Activated CD4-positive, alpha-beta T cell treated with anti-CD3 and anti-CD28 coated beads for 1 hour (primary cell): ENCODE measurements at regions not wholly inside any gene's neighbourhood (a gene's known extent, or its start where the extent isn't known, plus 50 kb on each side); places are given as distances from the start of the nearest gene placed in this dataset.

Source experiments
- DNase-seq: peaks from one replicate; pipeline ENCODE4 v3.0.0-alpha.2; 2020

GRCh38 chr16:11401161-11402050, 56.1 kb downstream of the RMI2 start:
- DNase-seq, result no peak

- no peak for DNase-seq
Measured at GRCh38 chr16:11402051-11402744, 56.9 kb downstream of the RMI2 start.

- no peak for DNase-seq
Measured at GRCh38 chr16:11402745-11403533, 57.7 kb downstream of the RMI2 start.

DNA sequence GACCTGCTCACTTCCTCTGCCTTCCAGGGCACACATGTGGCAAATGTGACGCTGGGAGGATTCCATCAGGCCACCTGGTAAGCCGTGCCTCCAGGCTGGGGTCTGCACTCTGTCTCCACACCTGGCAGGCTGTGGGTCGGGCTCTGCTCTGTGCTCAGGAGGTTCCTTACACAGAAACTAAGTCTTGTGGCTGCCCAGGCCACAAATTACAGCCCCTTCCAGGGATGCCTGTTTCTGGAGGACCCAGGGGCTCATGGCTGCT, 58.2 kb downstream of the RMI2 start:
- DNase-seq, result no peak

- no peak for DNase-seq
Measured at GRCh38 chr16:11403920-11404319, 58.7 kb downstream of the RMI2 start.

DNA sequence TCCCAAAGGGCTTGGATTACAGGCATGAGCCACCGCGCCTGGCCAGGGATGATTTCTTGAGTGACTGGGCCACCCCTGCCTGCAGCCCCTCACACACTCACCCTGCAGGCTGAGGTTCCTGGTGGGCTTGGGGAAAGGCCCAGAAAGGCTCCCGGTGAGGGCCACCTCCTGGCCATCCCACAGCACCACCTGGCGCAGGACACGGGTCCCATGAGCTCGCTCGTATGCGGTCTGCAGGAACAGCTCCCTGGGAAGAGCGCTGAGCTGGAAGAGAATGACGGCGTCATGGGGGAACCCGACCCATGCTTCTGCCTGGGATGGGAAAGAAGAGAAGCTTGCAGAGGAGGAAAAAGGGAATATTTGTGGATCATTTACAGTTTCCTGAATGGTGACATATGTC, 59.3 kb downstream of the RMI2 start:
- DNase-seq, result no peak

DNA sequence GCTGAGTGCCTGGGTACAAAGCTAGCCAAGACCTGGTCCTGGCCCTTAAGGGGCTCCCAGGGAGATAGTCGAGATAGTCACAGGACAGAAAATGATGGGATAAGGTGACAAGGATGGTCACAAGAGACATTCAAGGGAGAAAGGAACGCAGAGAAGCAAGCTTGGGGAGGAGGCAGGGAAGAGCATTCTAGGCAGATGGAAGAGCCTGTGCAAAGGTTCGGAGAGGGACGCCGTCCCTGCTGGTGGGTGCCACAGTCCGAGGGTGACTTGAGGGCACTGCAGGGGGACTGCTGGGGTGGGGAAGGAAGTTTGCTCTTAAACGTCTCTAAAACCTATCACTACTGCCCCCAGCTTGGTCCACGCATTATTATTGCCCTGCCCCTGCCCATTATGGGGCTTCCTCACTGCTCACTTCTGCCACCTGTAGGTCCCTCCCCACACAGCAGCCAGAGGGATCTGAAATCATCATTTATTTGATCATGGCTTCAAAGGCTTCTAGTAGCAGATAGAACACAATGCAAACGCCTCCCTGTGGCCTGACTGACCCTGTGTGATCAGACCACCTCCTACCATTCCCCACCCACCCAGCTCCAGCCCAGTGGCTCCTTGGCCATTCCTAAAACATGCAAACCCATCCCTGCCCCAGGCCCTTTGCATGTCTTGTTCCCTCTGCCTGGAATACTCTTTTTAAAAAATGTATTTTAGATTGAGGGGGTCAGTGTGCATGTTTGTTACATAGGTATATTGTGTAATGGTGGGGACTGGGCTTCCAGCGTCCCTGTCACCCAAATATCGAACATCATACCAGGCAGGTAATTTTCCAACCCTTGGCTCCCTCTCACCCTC, 60.3 kb downstream of the RMI2 start:
- DNase-seq, result no peak

DNA sequence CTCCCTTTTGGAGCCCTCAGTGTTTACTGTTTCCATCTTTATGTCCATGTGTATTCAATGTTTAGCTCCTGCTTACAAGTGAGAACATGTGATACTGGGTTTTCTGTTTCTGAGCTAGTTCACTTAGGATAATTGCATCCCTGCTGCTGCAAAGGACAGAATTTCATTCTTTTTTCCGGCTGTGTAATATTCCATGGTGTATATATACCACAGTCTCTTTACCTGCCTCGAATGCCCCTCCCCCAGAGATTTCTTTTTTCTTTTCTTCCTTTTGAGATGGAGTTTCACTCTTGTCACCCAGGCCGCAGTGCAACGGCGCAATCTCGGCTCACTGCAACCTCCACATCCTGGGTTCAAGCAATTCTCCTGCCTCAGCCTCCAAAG, 60.9 kb downstream of the RMI2 start:
- DNase-seq, result no peak

DNA sequence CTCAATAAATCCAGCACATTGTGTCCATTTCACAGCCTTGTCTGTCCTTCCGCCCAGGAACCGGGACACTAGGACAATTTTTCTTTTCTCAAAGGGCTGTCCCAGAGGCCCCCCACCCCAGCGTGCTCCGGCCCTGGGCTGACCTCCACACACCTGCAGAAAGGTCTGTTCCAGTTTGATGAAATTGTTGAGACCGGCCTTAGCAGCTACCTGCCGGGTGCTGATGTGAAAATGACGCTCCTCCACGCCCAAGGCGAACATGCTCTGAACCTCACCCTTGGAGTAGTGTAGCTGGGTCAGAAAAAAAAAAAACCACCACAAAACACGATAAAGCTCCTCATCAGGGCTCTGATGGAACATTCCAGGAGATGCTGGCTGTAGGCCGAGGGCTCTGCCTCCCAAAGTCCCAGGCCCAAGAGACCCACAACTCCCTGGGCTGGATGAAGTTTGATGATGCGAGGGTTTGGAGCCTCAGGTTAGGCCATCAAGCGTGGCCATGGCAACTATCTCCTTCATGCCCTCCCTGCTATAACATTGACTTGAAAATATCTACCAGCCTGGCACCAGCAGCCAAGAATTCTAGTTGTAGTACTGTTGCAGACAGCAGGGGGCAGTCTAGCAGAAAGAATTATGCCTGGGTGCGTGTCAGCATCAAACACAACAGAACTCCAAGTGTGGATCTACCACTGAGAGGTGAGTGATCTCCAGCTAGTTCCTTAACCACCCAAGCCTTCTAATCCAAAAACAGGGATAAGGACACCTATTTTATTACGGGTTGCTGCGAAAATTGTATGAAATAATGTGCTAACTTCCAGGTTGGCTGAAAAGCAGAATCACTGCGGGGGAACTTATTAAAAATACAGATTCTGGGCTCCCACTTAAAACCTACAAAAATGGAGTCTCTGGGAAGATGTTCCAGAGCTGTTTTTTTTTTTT, 62.1 kb downstream of the RMI2 start:
- DNase-seq, result peak; percentile 25

DNA sequence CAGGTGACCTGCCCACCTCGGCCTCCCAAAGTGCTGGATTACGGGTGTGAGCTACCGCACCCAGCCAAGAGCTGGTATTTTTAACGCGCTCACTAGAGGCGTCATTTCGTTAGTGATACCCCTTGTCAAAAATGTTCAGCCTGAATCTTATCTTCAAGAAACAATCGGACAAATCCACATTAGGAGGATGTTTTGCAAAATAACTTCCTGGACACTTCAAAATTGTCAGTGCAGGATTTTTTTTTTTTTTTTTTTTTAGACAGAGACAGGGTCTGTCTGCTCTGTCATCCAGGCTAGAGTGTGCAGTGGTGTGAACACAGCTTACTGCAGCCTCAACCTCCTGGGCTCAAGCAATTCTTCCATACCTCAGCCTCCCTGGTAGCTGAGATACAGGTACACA, 63.0 kb downstream of the RMI2 start:
- DNase-seq, result no peak

DNA sequence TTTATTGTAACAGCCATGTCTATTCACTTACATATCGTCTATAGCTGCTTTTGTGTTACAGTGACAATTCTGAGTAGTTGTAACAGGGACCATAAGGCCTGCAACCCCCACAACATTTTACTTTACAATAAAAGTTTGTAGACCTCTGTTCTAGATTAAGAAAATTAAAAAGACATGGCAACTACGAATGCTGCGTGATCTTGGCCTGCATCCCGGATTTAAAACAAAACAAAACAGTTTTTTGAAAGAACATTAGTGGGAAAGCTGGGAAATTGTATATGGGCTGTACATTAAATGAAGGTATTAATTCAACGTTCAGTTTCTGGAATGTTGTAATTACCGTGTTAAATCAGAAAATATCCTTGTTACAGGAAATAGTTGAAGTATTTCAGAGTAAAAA, 64.1 kb downstream of the RMI2 start:
- DNase-seq, result no peak

DNA sequence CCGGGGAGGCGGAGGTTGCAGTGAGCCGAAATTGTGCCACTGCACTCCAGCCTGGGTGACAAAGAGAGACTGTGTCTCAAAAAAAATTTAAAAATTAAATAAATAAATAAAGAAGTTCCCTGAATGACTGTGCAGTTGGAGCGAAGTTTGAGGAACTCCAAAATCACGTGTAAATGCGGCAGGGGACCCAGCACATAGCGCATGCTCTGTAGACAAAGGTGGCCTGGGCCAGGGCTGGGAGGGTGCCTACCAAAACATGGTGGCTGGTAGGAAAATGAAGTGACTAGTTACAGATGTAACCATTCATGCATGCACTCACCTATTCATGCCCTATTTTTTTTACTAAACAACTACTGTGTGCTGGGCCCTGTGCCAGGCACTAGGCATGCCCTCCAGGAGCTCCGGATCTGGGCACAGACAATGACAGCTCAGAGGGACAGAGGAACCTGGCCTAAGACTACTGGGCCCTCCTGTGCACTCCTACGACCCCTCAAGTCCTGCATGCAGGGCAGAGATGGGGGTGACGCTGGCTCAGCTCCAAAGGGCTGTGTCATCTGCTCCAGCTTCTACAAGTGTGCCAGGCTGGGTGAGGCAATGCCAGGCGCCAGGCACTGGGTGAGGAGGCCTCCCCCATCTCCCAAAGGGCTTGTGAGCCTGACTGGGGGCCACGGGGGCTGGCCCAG, 65.3 kb downstream of the RMI2 start:
- DNase-seq, result no peak

GRCh38 chr16:11411059-11411550, 65.8 kb downstream of the RMI2 start:
- no peak for DNase-seq

- DNase-seq, result no peak
Measured at GRCh38 chr16:11412175-11412904, 67.1 kb downstream of the RMI2 start.

DNA sequence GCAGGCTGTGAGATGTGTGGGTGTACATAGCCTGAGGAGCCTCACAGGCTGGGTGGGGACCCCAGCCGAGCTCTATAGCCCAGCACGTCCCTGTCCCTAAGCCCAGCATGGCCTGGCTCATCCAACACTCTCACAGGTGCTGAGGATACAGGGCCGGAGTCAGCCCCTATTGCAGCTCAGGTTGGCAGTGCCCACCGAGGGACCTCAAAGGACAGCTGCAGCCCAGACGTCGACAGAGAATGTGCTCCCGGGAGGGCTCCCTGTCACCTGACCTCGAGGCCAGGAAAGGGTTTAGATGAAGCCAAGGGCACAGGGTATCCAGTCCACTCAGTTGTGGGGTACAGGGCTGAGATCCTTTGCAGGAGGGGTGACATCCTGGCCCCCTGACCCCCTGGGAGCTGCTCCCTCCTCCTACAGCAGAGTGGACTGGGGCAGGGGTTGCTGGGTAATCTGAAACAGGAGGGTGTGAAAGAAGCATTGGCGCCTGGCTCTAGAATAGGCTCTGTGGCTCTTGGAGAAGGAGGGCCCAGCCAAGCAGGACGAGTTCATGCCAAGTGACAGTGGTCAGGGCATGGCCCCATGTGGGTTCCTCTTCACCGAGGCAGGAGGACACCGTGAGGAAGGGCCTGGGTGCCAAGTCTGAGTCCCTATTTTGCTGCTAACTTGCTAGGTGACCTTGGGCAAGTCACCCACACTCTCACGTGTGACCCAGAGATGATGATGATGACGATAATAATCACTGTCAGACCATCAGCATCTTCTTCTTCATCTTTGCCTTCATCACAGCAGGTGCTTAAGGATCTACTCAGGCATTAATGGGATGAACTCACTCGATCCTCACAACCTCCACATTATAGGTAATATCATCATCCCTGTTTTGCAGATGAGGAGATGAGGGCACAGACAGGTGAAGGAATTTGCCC, 68.0 kb downstream of the RMI2 start:
- no peak for DNase-seq

- DNase-seq, result no peak
Measured at GRCh38 chr16:11413907-11414595, 68.8 kb downstream of the RMI2 start.

DNA sequence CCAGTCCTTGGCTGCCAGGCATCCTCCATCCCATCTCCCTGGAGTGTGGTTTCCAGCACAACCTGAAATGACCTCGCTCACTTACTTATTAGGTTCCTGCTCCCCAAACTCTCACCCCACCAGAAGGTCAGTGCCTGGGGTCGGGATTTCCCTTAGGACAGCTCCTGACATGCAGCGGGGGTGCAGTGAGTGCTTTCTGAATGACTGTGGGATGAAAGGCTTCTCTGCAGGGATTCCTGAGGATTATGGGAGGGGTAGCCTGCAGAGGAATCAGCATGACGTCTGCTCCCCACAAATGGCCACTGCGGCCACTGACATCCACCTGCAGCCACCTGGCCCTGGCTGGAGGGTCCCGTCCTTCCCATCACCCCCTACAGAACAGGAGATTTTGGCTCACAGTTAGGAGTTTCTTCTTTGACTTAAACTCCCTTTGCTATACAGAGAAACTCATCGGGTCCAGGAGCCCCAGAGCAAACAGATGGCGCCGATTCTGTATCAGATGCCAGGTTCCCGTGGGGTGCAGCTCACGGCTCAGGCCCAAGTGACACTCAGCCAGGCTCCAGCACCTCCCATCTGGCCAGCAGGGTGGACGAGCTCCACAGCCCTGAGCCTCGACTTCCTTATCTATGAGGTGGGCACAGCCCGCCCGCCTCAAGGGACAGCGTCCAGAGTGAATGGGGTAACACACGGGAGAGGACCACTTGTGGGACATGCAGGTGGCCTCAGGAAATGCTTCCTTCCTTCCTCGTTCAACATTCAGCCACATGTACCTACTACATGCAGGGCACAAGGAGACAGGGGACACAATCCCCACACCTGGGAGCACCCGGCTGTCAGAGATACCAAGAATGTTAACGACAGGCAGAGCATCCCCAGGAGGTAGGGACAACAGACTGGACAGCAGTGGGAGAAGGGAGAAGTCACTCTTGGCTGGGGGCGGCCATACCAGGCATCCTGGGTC, 69.8 kb downstream of the RMI2 start:
- DNase-seq, result no peak
